Neuronal stem cell (in vitro differentiated cells): ENCODE measurements at regions not wholly inside any gene's neighbourhood (a gene's known extent, or its start where the extent isn't known, plus 50 kb on each side); places are given as distances from the start of the nearest gene placed in this dataset.

ENCODE experiments used
- DNase-seq: peaks from one replicate; pipeline ENCODE4 v3.0.0-alpha.2; 2013; ENCODE audit warnings: low spot score
- H2AFZ ChIP-seq: one replicate; pipeline ENCODE4 v1.6.1; 2013; ENCODE audit warnings: mild to moderate bottlenecking, low read length, inconsistent platforms
- H2AK5ac ChIP-seq: 2 replicates; pipeline ENCODE4 v1.6.1; 2013; ENCODE audit warnings: low read depth, mild to moderate bottlenecking, inconsistent platforms, low read length, moderate library complexity, mixed read lengths
- H2BK120ac ChIP-seq: 2 replicates; pipeline ENCODE4 v1.6.1; 2013; ENCODE audit warnings: low read depth, mild to moderate bottlenecking, inconsistent platforms, low read length, moderate library complexity, mixed read lengths
- H2BK12ac ChIP-seq: one replicate; pipeline ENCODE4 v1.6.1; 2013; ENCODE audit warnings: low read length, inconsistent platforms
- H2BK15ac ChIP-seq: 2 replicates; pipeline ENCODE4 v1.6.1; 2013; ENCODE audit warnings: mild to moderate bottlenecking, low read length, inconsistent platforms, mixed read lengths
- H2BK5ac ChIP-seq: one replicate; pipeline ENCODE4 v1.6.1; 2013; ENCODE audit warnings: inconsistent platforms, mild to moderate bottlenecking, low read length, moderate library complexity
- H3K14ac ChIP-seq: one replicate; pipeline ENCODE4 v1.6.1; 2013; ENCODE audit warnings: low read length, inconsistent platforms
- H3K18ac ChIP-seq: 2 replicates; pipeline ENCODE4 v1.6.1; 2013; ENCODE audit warnings: low read length, inconsistent platforms
- H3K23ac ChIP-seq: 2 replicates; pipeline ENCODE4 v1.6.1; 2013; ENCODE audit warnings: low read depth, mild to moderate bottlenecking, mixed read lengths, low read length, inconsistent platforms; ENCODE audit not compliant: poor library complexity
- H3K27ac ChIP-seq: replicated peaks from 3 replicates; pipeline ENCODE4 v1.5.1; 2013; ENCODE audit warnings: low read length, inconsistent platforms
- H3K27me3 ChIP-seq, 3 experiments: 2 replicates each; pipeline ENCODE4 v1.6.1; 2013; ENCODE audit warnings: low read length in 3 of 3, mild to moderate bottlenecking in 2 of 3, inconsistent platforms in 1 of 3, low read depth in 1 of 3, mixed read lengths in 1 of 3, moderate library complexity in 1 of 3; ENCODE audit not compliant: control insufficient read depth in 3 of 3, insufficient read depth in 3 of 3
- H3K36me3 ChIP-seq, 2 donors: replicated peaks in 1 of 2; 2 replicates each; pipeline ENCODE4 v1.6.1; 2013; ENCODE audit warnings: low read length in 2 of 2; ENCODE audit not compliant: control insufficient read depth in 2 of 2, insufficient read depth in 2 of 2
- H3K4ac ChIP-seq: 2 replicates; pipeline ENCODE4 v1.6.1; 2013; ENCODE audit warnings: inconsistent platforms, mild to moderate bottlenecking, low read length, moderate library complexity
- H3K4me1 ChIP-seq, 2 donors: 1 replicate in 1 of 2; 2 replicates in 1 of 2; pipeline ENCODE4 v1.6.1; 2013; ENCODE audit warnings: low read length in 2 of 2, low read depth in 1 of 2; ENCODE audit not compliant: control insufficient read depth in 2 of 2, insufficient read depth in 1 of 2
- H3K4me2 ChIP-seq: one replicate; pipeline ENCODE4 v1.6.1; 2013; ENCODE audit warnings: mild to moderate bottlenecking, low read length, inconsistent platforms; ENCODE audit not compliant: insufficient read depth, poor library complexity, severe bottlenecking
- H3K4me3 ChIP-seq, 2 donors: 2 replicates each; pipeline ENCODE4 v1.5.1; 2013; ENCODE audit warnings: low read length in 2 of 2, mild to moderate bottlenecking in 2 of 2, inconsistent platforms in 1 of 2, moderate library complexity in 1 of 2
- H3K79me1 ChIP-seq: one replicate; pipeline ENCODE4 v1.6.1; 2013; ENCODE audit warnings: low read depth, mild to moderate bottlenecking, inconsistent platforms, low read length, moderate library complexity
- H3K9ac ChIP-seq: one replicate; pipeline ENCODE4 v1.6.1; 2013; ENCODE audit warnings: mild to moderate bottlenecking, low read depth, low read length, inconsistent platforms; ENCODE audit not compliant: poor library complexity
- H3K9me3 ChIP-seq, 2 donors: replicated peaks in 1 of 2; 2 replicates each; pipeline versions ENCODE3 to v1.6.1; 2013; ENCODE audit warnings: low read length in 2 of 2, mild to moderate bottlenecking in 2 of 2, inconsistent platforms in 1 of 2, low read depth in 1 of 2, mixed read lengths in 1 of 2, moderate library complexity in 1 of 2; ENCODE audit not compliant: control insufficient read depth in 2 of 2, insufficient read depth in 1 of 2
- H4K8ac ChIP-seq: one replicate; pipeline ENCODE4 v1.6.1; 2013; ENCODE audit warnings: low read depth, mild to moderate bottlenecking, inconsistent platforms, low read length, moderate library complexity
- H4K91ac ChIP-seq: one replicate; pipeline ENCODE4 v1.6.1; 2013; ENCODE audit warnings: low read length, low read depth, mild to moderate bottlenecking, inconsistent platforms; ENCODE audit not compliant: poor library complexity
- WGBS, 2 donors: extraction: QIAGEN DNeasy Blood & Tissue Kit; methylation state at CpG; one replicate each; pipeline ENCODE4 v1.1.7; 2013; ENCODE audit warnings: missing lambda C conversion rate in 2 of 2, mixed read lengths in 1 of 2; ENCODE audit not compliant: insufficient read length in 2 of 2, insufficient replicate concordance in 1 of 2; ENCODE audit errors: extremely low coverage in 2 of 2; 5-methylcytosine and 5-hydroxymethylcytosine counted together

DNA sequence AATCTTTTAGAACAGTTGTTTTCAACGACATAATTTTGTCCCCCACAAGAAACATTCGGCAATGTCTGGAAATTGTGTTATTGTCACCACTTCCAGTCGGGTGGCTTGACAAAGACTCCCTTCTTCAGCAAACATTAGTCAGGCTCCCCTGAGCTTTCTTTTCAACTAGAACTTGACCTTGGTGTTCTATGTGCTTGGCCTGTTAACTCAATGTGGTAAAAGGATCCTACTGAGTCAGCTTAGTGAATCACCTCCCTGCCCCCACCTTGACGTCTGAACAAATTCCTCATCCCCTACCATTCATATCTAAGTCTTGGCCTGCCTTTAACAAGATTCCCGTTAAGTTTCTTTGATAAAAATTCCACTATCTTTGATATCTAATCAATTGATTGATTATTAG is 465.0 kb upstream of the ROBO1 start:
- no peak overlapping the region for H3K14ac ChIP-seq
- no peaks in the 10 kb centered on the region for H3K36me3 ChIP-seq
- no peak overlapping the region for H3K9ac ChIP-seq
- DNase-seq, result no peak
- H3K27ac ChIP-seq, result no peak overlapping the region
- no peak overlapping the region for H3K4ac ChIP-seq
- H2AK5ac ChIP-seq, result no peak overlapping the region
- no CpG with 5 or more reads among the region's 5 CpGs for WGBS, 2 donors
- H3K9me3 ChIP-seq, result no peaks in the 10 kb centered on the region
- no peak overlapping the region for H2BK120ac ChIP-seq
- H2BK15ac ChIP-seq, result no peak overlapping the region
- no peak overlapping the region for H4K91ac ChIP-seq
- no peaks in the 10 kb centered on the region for H3K27me3 ChIP-seq
- no peak overlapping the region for H4K8ac ChIP-seq
- H3K23ac ChIP-seq, result no peak overlapping the region
- H3K4me1 ChIP-seq, result no peaks in the 10 kb centered on the region
- no peak overlapping the region for H2BK5ac ChIP-seq
- no peak overlapping the region for H2AFZ ChIP-seq
- no peak overlapping the region for H3K4me3 ChIP-seq
- no peak overlapping the region for H3K18ac ChIP-seq
- H2BK12ac ChIP-seq, result no peak overlapping the region
- H3K79me1 ChIP-seq, result no peaks in the 10 kb centered on the region
- no peak overlapping the region for H3K4me2 ChIP-seq

DNA sequence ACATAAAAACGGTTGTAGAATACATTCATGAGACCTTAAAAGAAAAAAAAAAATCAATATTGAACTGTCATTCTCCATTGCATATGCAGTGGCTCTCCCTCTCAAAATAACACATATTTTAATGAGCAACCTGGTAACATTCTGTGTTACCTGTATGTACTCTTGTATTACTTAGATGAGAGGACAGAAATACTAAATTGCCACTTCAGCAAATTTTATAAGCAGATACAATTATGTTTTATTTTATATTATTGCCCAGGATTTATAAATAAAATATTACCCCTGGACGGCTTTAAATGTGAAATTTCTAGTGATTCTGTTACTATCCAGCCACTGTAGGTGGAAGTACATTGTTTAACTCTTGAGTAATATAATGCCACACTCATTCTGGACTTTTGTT is 463.2 kb upstream of the ROBO1 start:
- H3K36me3 ChIP-seq, result no peaks in the 10 kb centered on the region
- no peak overlapping the region for H2AFZ ChIP-seq
- H3K4me3 ChIP-seq, result no peak overlapping the region
- H3K4me1 ChIP-seq, result no peaks in the 10 kb centered on the region
- H3K4ac ChIP-seq, result no peak overlapping the region
- H3K18ac ChIP-seq, result no peak overlapping the region
- no peaks in the 10 kb centered on the region for H3K27me3 ChIP-seq
- no peak for DNase-seq
- no peak overlapping the region for H2BK120ac ChIP-seq
- no peaks in the 10 kb centered on the region for H3K9me3 ChIP-seq
- H3K27ac ChIP-seq, result no peak overlapping the region
- no peak overlapping the region for H2AK5ac ChIP-seq
- H3K23ac ChIP-seq, result no peak overlapping the region
- no peaks in the 10 kb centered on the region for H3K79me1 ChIP-seq
- no peak overlapping the region for H2BK12ac ChIP-seq
- no peak overlapping the region for H4K91ac ChIP-seq
- no peak overlapping the region for H3K9ac ChIP-seq
- H3K14ac ChIP-seq, result no peak overlapping the region
- H3K4me2 ChIP-seq, result no peak overlapping the region
- H2BK5ac ChIP-seq, result no peak overlapping the region
- H2BK15ac ChIP-seq, result no peak overlapping the region
- WGBS, 2 donors, result no CpG with 5 or more reads among the region's 2 CpGs
- no peak overlapping the region for H4K8ac ChIP-seq

DNA sequence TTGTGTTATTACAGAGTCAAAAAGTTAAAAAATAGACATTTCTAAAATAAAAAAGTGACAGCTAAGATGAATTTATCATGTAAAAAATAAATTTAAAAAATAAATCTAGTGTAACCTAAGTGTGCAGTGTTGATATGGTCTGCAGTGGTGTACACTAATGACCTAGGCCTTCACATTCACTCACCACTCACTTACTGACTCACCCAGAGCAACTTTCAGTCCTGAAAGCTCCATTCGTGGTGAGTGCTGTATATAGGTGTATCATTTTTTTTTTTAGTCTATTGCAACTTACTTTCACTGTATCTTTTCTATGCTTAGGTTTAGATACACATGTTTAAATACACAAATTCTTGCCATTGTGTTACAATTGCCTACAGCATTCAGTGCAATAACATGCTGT is 459.4 kb upstream of the ROBO1 start:
- Histone ChIP-seq H2BK5ac (no peak overlapping the region), H3K14ac (no peak overlapping the region), H3K4me2 (no peak overlapping the region), H3K27ac (no peak overlapping the region), H2BK120ac (no peak overlapping the region), H4K91ac (no peak overlapping the region), H3K4ac (no peak overlapping the region), H3K36me3 (no peaks in the 10 kb centered on the region), H3K23ac (no peak overlapping the region), H3K4me3 (no peak overlapping the region), H2AFZ (no peak overlapping the region), H3K9ac (no peak overlapping the region), H3K4me1 (no peaks in the 10 kb centered on the region), H2BK12ac (no peak overlapping the region), H4K8ac (no peak overlapping the region), H3K27me3 (no peaks in the 10 kb centered on the region), H2BK15ac (no peak overlapping the region), H2AK5ac (no peak overlapping the region), H3K18ac (no peak overlapping the region), H3K9me3 (no peaks in the 10 kb centered on the region), H3K79me1 (no peaks in the 10 kb centered on the region)
- WGBS, 2 donors, result no CpG with 5 or more reads among the region's 1 CpG
- no peak for DNase-seq

DNA sequence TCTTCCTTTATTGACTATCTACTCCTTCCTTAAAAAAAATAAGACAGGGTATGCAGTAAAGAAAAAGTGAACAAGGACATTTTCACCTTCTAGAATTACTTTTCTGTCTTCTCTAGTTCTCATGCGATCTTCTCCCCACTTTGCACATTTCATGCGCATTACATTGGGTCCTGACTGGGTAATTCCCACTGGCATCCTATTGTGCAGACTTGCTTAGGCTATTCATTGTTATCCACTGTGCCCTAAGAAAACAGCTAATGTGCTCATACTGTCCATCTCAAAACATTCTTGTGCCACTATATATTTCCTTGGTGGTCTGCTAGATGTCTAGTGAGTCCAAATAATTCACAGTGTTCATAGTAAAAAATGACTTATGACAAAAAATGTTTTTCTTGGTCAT is 447.4 kb upstream of the ROBO1 start:
- Histone ChIP-seq H3K79me1 (no peaks in the 10 kb centered on the region), H3K4me3 (no peak overlapping the region), H3K27ac (no peak overlapping the region), H3K14ac (no peak overlapping the region), H2BK5ac (no peak overlapping the region), H3K18ac (no peak overlapping the region), H3K36me3 (no peaks in the 10 kb centered on the region), H3K23ac (no peak overlapping the region), H2AFZ (no peak overlapping the region), H3K9me3 (no peaks in the 10 kb centered on the region), H3K4me1 (no peaks in the 10 kb centered on the region), H2AK5ac (no peak overlapping the region), H3K4me2 (no peak overlapping the region), H3K9ac (no peak overlapping the region), H4K8ac (no peak overlapping the region), H3K27me3 (no peaks in the 10 kb centered on the region), H2BK15ac (no peak overlapping the region), H2BK12ac (no peak overlapping the region), H3K4ac (no peak overlapping the region), H2BK120ac (no peak overlapping the region), H4K91ac (no peak overlapping the region)
- DNase-seq, result no peak
- WGBS, 2 donors, result no CpG with 5 or more reads among the region's 2 CpGs
